ENCODE measurements at regions not wholly inside any gene's neighbourhood (a gene's known extent, or its start where the extent isn't known, plus 50 kb on each side); places are given as distances from the start of the nearest gene placed in this dataset.
A peak's percentile ranks its signal among the peaks of the same experiment; 100 is the strongest.

- ChIA-PET POLR2A (no interaction called here), CTCF (interaction anchor here (0.8 to 2.0 kb wide), 3 partner anchors 9 to 31 kb away, joined by 3 to 4 read pairs (median 3); no protein-coding TSS in a partner anchor)
- no peak for TF ChIP-seq CTCF (IDR thresholded peaks at IDR 0.05; ENCODE audit: control extremely low read depth, extremely low read depth, low read depth, missing control alignments)
- no peak for DNase-seq (ENCODE audit: extremely low spot score)
Observed at GRCh38 chr2:65504201-65504600, 71.8 kb upstream of the SPRED2 start.

DNA sequence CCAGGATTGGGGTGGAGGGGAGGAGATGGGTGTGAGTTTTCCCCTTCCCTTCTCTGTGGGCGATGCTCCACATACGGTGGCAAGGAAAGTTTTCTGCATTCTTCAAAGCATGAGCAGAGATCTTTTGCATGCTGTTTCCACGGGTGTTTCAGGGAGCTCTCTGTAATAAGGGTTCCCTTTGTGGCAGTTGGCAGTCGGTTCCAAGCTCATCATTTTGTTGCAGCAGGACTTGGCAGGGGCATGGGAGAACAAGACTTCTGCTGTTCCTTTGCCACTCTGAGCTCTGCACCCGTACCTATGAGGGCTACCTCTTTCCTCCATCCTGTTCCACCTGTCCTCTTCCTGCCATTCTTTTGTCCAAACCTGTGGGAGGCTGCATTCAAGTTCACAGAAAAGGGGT, 71.3 kb upstream of the SPRED2 start:
- CTCF ChIA-PET, result interaction anchor here (0.8 to 2.0 kb wide), 4 partner anchors 9 to 31 kb away, joined by 3 to 4 read pairs (median 3); no protein-coding TSS in a partner anchor
- no peak for TF ChIP-seq CTCF (IDR thresholded peaks at IDR 0.05; ENCODE audit: control extremely low read depth, extremely low read depth, low read depth, missing control alignments)
- DNase-seq (ENCODE audit: extremely low spot score), result no peak
- POLR2A ChIA-PET, result no interaction called here

GRCh38 chr2:65501836-65502235, 69.4 kb upstream of the SPRED2 start:
- TF ChIP-seq CTCF (IDR thresholded peaks at IDR 0.05; ENCODE audit: control extremely low read depth, extremely low read depth, low read depth, missing control alignments), result no peak
- no peak for DNase-seq (ENCODE audit: extremely low spot score)
- CTCF ChIA-PET, result no interaction called here
- POLR2A ChIA-PET, result no interaction called here

DNA sequence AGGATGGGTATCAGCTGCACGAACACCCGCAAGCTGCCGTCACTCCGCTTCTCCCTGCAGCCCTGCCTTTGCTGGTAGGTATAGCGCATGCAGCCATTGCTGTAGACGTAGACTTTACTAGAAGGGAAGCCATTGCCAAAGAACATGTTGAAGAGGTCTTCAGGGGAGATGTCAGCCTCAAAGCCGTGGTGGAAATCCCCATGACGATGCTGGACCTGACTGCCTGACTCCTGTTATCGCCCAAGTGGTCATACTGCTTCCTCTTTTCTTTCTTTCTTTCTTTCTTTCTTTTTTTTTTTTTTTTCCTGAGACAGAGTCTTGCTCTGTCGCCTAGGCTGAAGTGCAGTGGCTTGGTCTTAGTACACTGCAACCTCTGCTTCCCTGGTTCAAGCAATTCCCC, 68.7 kb upstream of the SPRED2 start:
- CTCF ChIA-PET, result interaction anchor here (0.8 kb wide), 1 partner anchor 29 kb away, joined by 3 read pairs; no protein-coding TSS in a partner anchor
- peak; percentile 49 for DNase-seq (ENCODE audit: extremely low spot score)
- POLR2A ChIA-PET, result no interaction called here
- TF ChIP-seq CTCF (IDR thresholded peaks at IDR 0.05; ENCODE audit: control extremely low read depth, extremely low read depth, low read depth, missing control alignments), result no peak

- ChIA-PET CTCF (interaction anchor here (0.8 kb wide), 1 partner anchor 30 kb away, joined by 3 read pairs; no protein-coding TSS in a partner anchor), POLR2A (no interaction called here)
- DNase-seq (ENCODE audit: extremely low spot score), result no peak
- TF ChIP-seq CTCF (IDR thresholded peaks at IDR 0.05; ENCODE audit: control extremely low read depth, extremely low read depth, low read depth, missing control alignments), result no peak
Observed at GRCh38 chr2:65500310-65501040, 68.1 kb upstream of the SPRED2 start.

- TF ChIP-seq CTCF (IDR thresholded peaks at IDR 0.05; ENCODE audit: control extremely low read depth, extremely low read depth, low read depth, missing control alignments), result no peak
- no peak for DNase-seq (ENCODE audit: extremely low spot score)
- CTCF ChIA-PET, result interaction anchor here (1.6 kb wide), 1 partner anchor 27 kb away, joined by 3 read pairs; no protein-coding TSS in a partner anchor
- POLR2A ChIA-PET, result no interaction called here
Observed at GRCh38 chr2:65499216-65499615, 66.8 kb upstream of the SPRED2 start.

All from GM10248 (cell line).